ENCODE measurements at regions not wholly inside any gene's neighbourhood (a gene's known extent, or its start where the extent isn't known, plus 50 kb on each side); places are given as distances from the start of the nearest gene placed in this dataset.

DNA sequence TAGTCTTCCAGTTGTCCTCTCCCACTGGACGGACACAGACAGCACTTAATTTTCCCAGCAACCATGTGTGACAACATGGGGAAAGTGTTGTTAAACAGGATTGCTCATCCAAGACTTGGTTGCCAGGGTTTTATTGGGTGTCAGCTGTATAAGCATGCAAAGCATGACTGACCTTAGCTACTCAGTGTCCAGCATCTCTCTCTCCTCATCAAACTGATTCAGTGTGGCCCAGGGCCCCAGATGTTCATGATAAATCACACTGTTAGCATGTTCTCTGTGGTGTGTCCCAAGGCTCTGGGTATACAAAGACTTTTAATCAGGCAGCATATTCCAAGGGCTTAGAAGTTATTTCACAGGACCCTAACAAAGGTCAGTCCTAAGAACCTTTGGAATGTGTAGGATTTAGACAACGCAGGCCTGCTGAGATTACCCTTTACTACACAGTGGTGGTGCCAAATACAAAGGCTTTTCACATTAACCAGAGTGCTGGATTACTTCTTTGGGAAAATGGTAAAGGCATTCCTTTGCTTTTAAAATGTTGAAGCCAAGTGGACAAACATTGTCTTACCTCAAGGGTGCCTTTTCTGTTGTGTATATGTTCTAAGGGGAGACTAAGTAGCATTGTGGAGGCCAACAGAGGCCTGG is 213.3 kb downstream of the GLUD2 start:
- no peaks in the 10 kb centered on the region for H3K27me3 ChIP-seq (replicated peaks; ENCODE audit: insufficient read depth)
- H3K36me3 ChIP-seq: no peaks in the 10 kb centered on the region
- H3K4me3 ChIP-seq: no peak overlapping the region
- TF ChIP-seq CTCF (IDR thresholded peaks at IDR 0.05): no peak
- TF ChIP-seq POLR2A (IDR thresholded peaks at IDR 0.05): no peak
- TF ChIP-seq POLR2AphosphoS5 (IDR thresholded peaks at IDR 0.05): no peak
- no peaks in the 10 kb centered on the region for H3K4me1 ChIP-seq (replicated peaks)
- no peak overlapping the region for H3K27ac ChIP-seq
- 45% methylated on average over 2 of the region's 2 CpGs for WGBS
- intact Hi-C loops (cut with DNase I): no loop called here
- H3K9me3 ChIP-seq: no peaks in the 10 kb centered on the region
- no peak for DNase-seq (ENCODE audit: low spot score)

- WGBS: 62% methylated on average over 3 of the region's 3 CpGs
- Histone ChIP-seq H3K9me3 (no peaks in the 10 kb centered on the region), H3K4me3 (no peak overlapping the region), H3K27me3 (replicated peaks; ENCODE audit: insufficient read depth) (no peaks in the 10 kb centered on the region), H3K4me1 (replicated peaks) (no peaks in the 10 kb centered on the region), H3K36me3 (no peaks in the 10 kb centered on the region), H3K27ac (no peak overlapping the region)
- intact Hi-C loops (cut with DNase I): no loop called here
- TF ChIP-seq POLR2AphosphoS5 (IDR thresholded peaks at IDR 0.05) (no peak), CTCF (IDR thresholded peaks at IDR 0.05) (no peak), POLR2A (IDR thresholded peaks at IDR 0.05) (no peak)
- DNase-seq (ENCODE audit: low spot score): no peak
Observed at GRCh38 chrX:121283921-121284320, 236.5 kb downstream of the GLUD2 start.

DNA sequence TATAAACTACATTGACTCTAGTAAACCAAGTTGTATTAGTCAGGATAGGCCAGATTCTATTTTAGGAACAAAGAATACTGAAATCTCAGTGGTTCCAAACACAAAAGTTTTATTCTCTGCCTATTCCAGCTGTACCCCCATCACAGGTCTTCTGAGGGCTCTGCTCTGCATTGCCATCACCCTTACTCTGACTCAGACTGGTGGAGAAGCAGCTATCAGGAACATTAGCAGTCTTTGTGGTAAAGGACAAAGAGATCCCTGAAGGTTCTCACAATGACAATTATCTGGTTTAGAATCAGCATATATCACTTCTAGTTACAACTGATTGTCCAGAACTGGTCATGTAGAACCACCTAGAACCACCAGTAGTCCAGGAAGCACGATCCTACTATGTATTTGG is 251.1 kb downstream of the GLUD2 start:
- Histone ChIP-seq H3K36me3 (no peaks in the 10 kb centered on the region), H3K4me3 (no peak overlapping the region), H3K27ac (no peak overlapping the region), H3K9me3 (no peaks in the 10 kb centered on the region), H3K27me3 (replicated peaks; ENCODE audit: insufficient read depth) (no peaks in the 10 kb centered on the region), H3K4me1 (replicated peaks) (no peaks in the 10 kb centered on the region)
- 67% methylated on average over 1 of the region's 1 CpG for WGBS
- TF ChIP-seq POLR2AphosphoS5 (IDR thresholded peaks at IDR 0.05): no peak
- no peak for TF ChIP-seq CTCF (IDR thresholded peaks at IDR 0.05)
- DNase-seq (ENCODE audit: low spot score): no peak
- intact Hi-C loops (cut with DNase I): no loop called here

- no peak overlapping the region for H3K4me3 ChIP-seq
- H3K4me1 ChIP-seq (replicated peaks): no peaks in the 10 kb centered on the region
- H3K9me3 ChIP-seq: no peaks in the 10 kb centered on the region
- TF ChIP-seq CTCF (IDR thresholded peaks at IDR 0.05): no peak
- TF ChIP-seq POLR2AphosphoS5 (IDR thresholded peaks at IDR 0.05): no peak
- no peak for TF ChIP-seq POLR2A (IDR thresholded peaks at IDR 0.05)
- intact Hi-C loops (cut with DNase I): no loop called here
- no peaks in the 10 kb centered on the region for H3K36me3 ChIP-seq
- 91% methylated on average over 2 of the region's 2 CpGs for WGBS
- H3K27me3 ChIP-seq (replicated peaks; ENCODE audit: insufficient read depth): no peaks in the 10 kb centered on the region
- no peak overlapping the region for H3K27ac ChIP-seq
- DNase-seq (ENCODE audit: low spot score): no peak
Observed at GRCh38 chrX:121301356-121301755, 253.9 kb downstream of the GLUD2 start.

- no peak for DNase-seq (ENCODE audit: low spot score)
- Histone ChIP-seq H3K27ac (no peak overlapping the region), H3K27me3 (replicated peaks; ENCODE audit: insufficient read depth) (no peaks in the 10 kb centered on the region), H3K4me3 (no peak overlapping the region), H3K36me3 (no peaks in the 10 kb centered on the region), H3K9me3 (no peaks in the 10 kb centered on the region), H3K4me1 (replicated peaks) (no peaks in the 10 kb centered on the region)
- intact Hi-C loops (cut with DNase I): no loop called here
- WGBS: 100% methylated on average over 1 of the region's 1 CpG
- no peak for TF ChIP-seq POLR2AphosphoS5 (IDR thresholded peaks at IDR 0.05)
- no peak for TF ChIP-seq POLR2A (IDR thresholded peaks at IDR 0.05)
- no peak for TF ChIP-seq CTCF (IDR thresholded peaks at IDR 0.05)
Observed at GRCh38 chrX:121301822-121302221, 254.4 kb downstream of the GLUD2 start.

Measured in prostate gland (tissue), 2 donors.